ENCODE measurements at regions not wholly inside any gene's neighbourhood (a gene's known extent, or its start where the extent isn't known, plus 50 kb on each side); places are given as distances from the start of the nearest gene placed in this dataset. TPM values are rescaled to one million over a fixed set of nuclear protein-coding genes. Genes with fewer than 3 reads are reported as not detected.

GRCh38 chrX:36950495-36951253 lies 57.5 kb upstream of the FAM47C start:
- 54 to 69% methylated on average over 4 of the region's 4 CpGs for WGBS, 2 donors
- no peaks in the 10 kb centered on the region for H3K27me3 ChIP-seq
- no peak for TF ChIP-seq POLR2A (IDR thresholded peaks at IDR 0.05)
- TF ChIP-seq CTCF (IDR thresholded peaks at IDR 0.05): no peak

GRCh38 chrX:36957425-36958328 lies 50.5 kb upstream of the FAM47C start:
- H3K4me3 ChIP-seq (replicated peaks in 1 of 3): peak overlapping the region in 2 of 3 donors; percentile 14 to 34
- H3K27me3 ChIP-seq: no peaks in the 10 kb centered on the region
- peak; percentile 66 to 72 for DNase-seq
- H3K27ac ChIP-seq: peak overlapping the region in 1 of 3 donors; percentile 53
- TF ChIP-seq CTCF (IDR thresholded peaks at IDR 0.05): peak in 3 of 6 experiments; percentile 21 to 37 (median 37)
- peak in 1 of 2 donors; percentile 43 for TF ChIP-seq POLR2A (IDR thresholded peaks at IDR 0.05)
- H3K4me1 ChIP-seq: no peaks in the 10 kb centered on the region
- 0 to 11% methylated on average over 1 to 21 of the region's 91 CpGs for WGBS, 2 donors
- intact Hi-C loops (cut with DNase I): no loop called here
- no peaks in the 10 kb centered on the region for H3K36me3 ChIP-seq
- H3K9me3 ChIP-seq: no peaks in the 10 kb centered on the region

More at GRCh38 chrX:36950495-36951253, 57.5 kb upstream of the FAM47C start:
- intact Hi-C loops (cut with DNase I): no loop called here
- Histone ChIP-seq H3K36me3 (no peaks in the 10 kb centered on the region), H3K4me1 (no peaks in the 10 kb centered on the region), H3K27ac (no peak overlapping the region), H3K4me3 (replicated peaks in 1 of 3) (no peak overlapping the region), H3K9me3 (no peaks in the 10 kb centered on the region)
- DNase-seq: no peak

Small RNA genes lying in the stretch of these regions (small RNA-seq; reads per million reads assigned to genes)
- not detected for gene BX842568.4

Data from thyroid gland (tissue), 4 donors.